Lower leg skin (tissue), 4 donors: ENCODE measurements at regions not wholly inside any gene's neighbourhood (a gene's known extent, or its start where the extent isn't known, plus 50 kb on each side); places are given as distances from the start of the nearest gene placed in this dataset.

Source experiments
- DNase-seq, 2 donors: peaks; one replicate each; pipeline ENCODE4 v3.0.0-alpha.2; 2019; ENCODE audit warnings: low spot score in 2 of 2
- H3K4me3 ChIP-seq: fragments of 200-600 bp; sonication (generic); 2 replicates; pipeline ENCODE4 v1.5.1; 2017; ENCODE audit warnings: mild to moderate bottlenecking, low read depth; ENCODE audit not compliant: poor library complexity, severe bottlenecking
- POLR2A ChIP-seq, 2 donors: fragments of 450-650 bp; IDR thresholded peaks; one replicate each; pipeline ENCODE4 v1.6.1; 2016 to 2017; ENCODE audit warnings: antibody characterized with exemption in 2 of 2, mild to moderate bottlenecking in 1 of 2, moderate library complexity in 1 of 2
- WGBS, 2 donors: methylation state at CpG; one replicate each; pipeline ENCODE4 v1.1.5; 2018; 5-methylcytosine and 5-hydroxymethylcytosine counted together
- intact Hi-C: fragments of 100-400 bp; cut with DNase I; formaldehyde crosslinking; loops from one replicate; pipeline ENCODE4 v1.15.0; 2023; ENCODE audit warnings: low total_unique reads
- TF ChIP-seq, protein P1 (sequence below), 3 donors: fragments of 450-650 bp; IDR thresholded peaks; one replicate each; pipeline ENCODE4 v1.5.1; 2016; ENCODE audit warnings: antibody characterized with exemption in 3 of 3, mild to moderate bottlenecking in 3 of 3, moderate library complexity in 2 of 3

DNA sequence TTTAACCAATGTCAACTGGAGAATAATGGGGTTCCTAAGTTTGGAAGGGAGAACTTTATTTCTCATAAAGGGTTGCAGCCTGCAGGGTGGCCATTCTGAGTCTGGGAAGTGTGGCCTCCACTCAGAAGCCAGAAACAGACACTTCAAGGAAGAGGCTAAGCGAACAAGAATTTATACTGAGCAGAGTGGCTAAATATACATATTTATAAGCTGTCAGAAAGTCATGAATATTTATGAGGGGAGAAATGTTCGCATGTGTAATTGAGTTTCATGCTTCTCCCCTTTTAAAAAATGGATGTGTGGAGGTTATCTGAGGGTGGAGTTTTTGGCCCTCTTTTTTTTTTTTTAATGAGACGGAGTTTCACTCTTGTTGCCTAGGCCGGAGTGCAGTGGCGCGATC, 78.1 kb upstream of the PLAC8 start:
- TF ChIP-seq, protein P1, sequence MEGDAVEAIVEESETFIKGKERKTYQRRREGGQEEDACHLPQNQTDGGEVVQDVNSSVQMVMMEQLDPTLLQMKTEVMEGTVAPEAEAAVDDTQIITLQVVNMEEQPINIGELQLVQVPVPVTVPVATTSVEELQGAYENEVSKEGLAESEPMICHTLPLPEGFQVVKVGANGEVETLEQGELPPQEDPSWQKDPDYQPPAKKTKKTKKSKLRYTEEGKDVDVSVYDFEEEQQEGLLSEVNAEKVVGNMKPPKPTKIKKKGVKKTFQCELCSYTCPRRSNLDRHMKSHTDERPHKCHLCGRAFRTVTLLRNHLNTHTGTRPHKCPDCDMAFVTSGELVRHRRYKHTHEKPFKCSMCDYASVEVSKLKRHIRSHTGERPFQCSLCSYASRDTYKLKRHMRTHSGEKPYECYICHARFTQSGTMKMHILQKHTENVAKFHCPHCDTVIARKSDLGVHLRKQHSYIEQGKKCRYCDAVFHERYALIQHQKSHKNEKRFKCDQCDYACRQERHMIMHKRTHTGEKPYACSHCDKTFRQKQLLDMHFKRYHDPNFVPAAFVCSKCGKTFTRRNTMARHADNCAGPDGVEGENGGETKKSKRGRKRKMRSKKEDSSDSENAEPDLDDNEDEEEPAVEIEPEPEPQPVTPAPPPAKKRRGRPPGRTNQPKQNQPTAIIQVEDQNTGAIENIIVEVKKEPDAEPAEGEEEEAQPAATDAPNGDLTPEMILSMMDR (IDR thresholded peaks at IDR 0.05) = no peak
- no peak for TF ChIP-seq POLR2A (IDR thresholded peaks at IDR 0.05)
- intact Hi-C loops = no loop called here
- 84 to 94% methylated on average over 6 of the region's 6 CpGs for WGBS, 2 donors
- no peak for DNase-seq
- H3K4me3 ChIP-seq = no peak overlapping the region

DNA sequence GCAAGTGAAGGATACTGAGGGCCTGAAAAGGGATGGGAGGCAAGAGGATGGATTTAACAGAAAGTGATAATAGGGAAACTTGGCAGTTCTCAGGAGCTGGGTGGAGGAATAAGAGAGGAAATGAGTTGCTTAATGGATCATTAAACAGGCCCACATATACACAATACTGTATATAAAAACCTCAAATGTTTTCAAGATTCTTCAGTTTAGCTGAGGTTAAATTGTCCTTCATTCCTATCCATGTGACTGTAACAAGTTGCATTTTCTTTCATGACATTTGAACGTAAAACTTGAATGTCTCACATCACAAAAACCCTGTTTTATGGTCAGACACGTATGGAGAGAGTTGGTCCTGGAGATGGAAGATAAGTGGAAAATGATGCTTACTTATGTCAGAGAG, 76.5 kb upstream of the PLAC8 start:
- no peak overlapping the region for H3K4me3 ChIP-seq
- WGBS, 2 donors = 78 to 84% methylated on average over 2 of the region's 2 CpGs
- no peak for TF ChIP-seq POLR2A (IDR thresholded peaks at IDR 0.05)
- TF ChIP-seq, protein P1 (IDR thresholded peaks at IDR 0.05) = no peak
- DNase-seq = no peak
- intact Hi-C loops = no loop called here

DNA sequence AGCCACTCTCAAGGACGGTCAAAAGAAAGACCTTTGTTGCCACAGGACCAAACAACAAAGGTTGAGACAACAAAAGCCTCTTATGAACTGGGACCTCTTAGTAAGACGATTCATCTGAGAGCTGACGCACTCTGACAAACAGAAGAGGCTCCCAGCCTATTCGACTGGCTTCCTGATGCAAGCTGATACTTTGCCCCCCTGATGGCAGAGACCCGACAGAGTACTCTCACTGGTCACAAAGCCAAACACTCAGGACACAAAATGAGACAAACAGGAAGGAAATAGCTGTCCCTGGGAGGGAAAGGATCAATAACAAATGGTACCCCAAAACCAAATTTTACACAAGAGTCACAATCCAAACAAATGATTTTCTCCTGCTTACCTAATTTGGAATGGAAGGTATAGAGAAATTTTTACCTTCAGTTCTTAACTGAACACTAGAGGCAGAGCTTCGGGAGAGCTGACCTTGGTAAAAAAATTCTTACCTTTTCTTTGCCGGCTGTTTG, 75.2 kb upstream of the PLAC8 start:
- TF ChIP-seq, protein P1 (IDR thresholded peaks at IDR 0.05) = no peak
- TF ChIP-seq POLR2A (IDR thresholded peaks at IDR 0.05) = no peak
- 76 to 82% methylated on average over 7 of the region's 7 CpGs for WGBS, 2 donors
- no peak overlapping the region for H3K4me3 ChIP-seq
- intact Hi-C loops = no loop called here
- no peak for DNase-seq

DNA sequence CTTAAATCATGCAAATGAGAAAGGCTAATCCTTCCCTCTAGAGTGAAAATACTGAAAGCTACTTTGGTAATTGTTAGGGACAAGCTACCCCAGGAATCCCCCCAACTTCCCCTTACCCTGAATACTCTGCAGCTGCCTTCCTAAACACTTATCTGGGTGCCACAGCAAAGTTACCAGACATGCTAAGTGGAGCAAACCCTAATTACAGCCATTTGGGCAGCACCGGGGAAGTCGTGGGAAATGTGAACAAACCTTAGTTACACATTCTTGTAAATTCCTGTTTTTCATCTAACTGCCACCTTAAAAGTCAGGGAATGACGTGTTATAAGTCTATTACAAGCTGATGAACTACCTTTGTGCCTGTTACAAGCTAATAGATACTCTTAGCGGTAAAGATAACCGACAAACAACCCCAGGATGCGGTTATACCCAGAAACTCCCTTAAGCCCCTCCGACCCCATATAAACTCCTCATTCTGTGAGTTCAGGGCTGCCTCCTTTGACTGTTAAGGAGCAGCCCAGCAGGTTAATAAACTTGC, 66.0 kb upstream of the PLAC8 start:
- TF ChIP-seq POLR2A (IDR thresholded peaks at IDR 0.05) = no peak
- TF ChIP-seq, protein P1 (IDR thresholded peaks at IDR 0.05) = no peak
- intact Hi-C loops = no loop called here
- WGBS, 2 donors = 70 to 75% methylated on average over 7 of the region's 7 CpGs
- H3K4me3 ChIP-seq = no peak overlapping the region
- no peak for DNase-seq

DNA sequence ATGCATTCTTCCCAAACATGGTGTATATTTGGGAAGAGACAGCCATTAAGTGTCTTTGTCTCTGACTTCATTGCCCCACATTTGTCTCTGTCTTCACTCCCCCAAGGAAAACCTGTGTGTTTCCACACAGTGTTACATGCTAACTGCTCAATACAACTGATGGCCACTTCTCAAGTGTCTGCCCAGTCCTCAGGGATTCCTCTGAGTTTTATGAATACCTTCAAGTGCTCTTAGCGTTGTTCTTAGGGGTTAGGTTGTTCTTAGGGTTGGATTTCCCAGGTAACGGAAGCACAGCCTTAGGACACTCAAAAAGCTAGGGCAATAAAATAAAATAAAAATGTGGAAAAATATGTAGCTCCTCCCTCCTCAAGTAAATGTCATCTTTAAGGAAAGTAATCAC, 64.7 kb upstream of the PLAC8 start:
- 1 to 27% methylated on average over 2 of the region's 2 CpGs for WGBS, 2 donors
- intact Hi-C loops = no loop called here

More for the DNA sequence above, 64.7 kb upstream of the PLAC8 start:
- TF ChIP-seq POLR2A (IDR thresholded peaks at IDR 0.05) = no peak
- TF ChIP-seq, protein P1 (IDR thresholded peaks at IDR 0.05) = no peak
- no peak for DNase-seq
- H3K4me3 ChIP-seq = no peak overlapping the region
